HG03439 (cell line): ENCODE measurements at regions not wholly inside any gene's neighbourhood (a gene's known extent, or its start where the extent isn't known, plus 50 kb on each side); places are given as distances from the start of the nearest gene placed in this dataset.

Experiments used
- ATAC-seq: cut with Tn5 transposase; IDR thresholded peaks from one replicate; pipeline ENCODE4 v1.9.1; 2021; ENCODE audit warnings: mild to moderate bottlenecking, moderate library complexity; ENCODE audit not compliant: unreplicated experiment

DNA sequence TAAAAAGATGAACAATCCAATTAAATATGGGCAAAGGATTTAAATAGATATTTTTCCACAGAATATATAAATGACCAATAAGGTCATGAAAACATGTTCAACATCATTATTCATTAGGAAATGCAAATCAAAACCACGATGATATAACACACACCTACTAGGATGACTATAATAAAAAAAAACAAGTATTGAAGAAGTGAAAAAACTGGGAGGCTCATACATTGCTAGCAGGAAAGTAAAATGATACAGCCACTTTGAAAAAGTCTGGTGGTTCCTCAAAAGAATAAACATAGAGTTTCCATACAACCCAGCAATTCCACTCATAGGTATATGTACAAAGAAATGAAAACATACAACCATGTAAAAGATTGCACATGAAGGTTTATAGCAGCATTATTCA is 75.7 kb upstream of the RAB4A start:
- ATAC-seq = no peak

DNA sequence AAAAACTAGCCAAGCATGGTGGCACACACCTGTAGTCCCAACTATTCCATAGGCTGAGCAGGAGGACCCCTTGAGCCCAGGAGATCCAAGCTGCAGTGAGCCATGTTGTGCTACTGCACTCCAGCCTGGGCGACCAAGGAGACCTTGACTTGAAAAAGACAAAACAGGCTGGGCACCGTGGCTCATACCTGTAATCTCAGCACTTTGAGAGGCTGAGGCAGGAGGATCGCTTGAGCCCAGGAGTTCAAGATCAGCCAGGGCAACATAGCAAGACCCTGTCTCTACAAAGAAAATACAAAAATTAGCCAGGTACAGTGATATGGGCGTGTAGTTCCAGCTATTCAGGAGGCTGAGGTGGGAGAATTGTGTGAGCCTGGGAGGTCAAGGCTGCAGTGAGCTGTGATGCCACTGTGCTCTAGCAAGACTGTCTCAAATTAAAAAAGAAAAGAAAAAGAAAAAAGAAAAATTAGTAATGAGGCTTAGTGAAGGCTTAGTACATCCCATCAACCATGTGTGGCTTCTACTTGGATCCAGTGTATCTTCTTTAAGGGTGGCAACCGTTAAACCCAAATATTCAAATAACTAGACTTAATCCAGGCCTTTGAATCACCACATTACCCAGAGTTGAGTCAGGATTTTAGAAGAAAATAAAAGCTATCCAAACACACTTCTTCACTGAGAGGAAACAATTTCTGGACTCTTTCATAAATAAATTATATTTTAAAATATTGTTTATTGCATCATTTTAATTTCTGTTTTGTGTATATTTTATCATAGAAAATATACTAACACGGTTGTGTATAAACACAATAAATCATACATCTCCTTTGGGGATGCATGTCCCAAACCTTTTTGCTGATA is 74.3 kb upstream of the RAB4A start:
- no peak for ATAC-seq

DNA sequence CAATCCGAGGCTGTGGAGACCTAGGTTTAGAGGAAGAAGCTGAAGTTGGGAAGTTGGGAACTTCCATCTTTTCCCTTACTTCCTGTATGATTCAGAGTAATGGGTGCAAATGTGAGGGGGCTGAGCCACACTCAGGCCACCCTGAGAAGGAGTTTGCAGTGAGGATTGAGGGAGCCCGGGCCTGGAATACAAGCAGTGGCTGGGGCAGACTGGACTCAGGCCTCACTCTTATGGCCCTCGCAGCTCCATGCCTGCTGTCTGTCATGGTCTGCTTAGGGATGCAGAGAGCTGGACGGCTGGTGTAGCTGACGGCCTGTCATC is 73.7 kb upstream of the RAB4A start:
- no peak for ATAC-seq

DNA sequence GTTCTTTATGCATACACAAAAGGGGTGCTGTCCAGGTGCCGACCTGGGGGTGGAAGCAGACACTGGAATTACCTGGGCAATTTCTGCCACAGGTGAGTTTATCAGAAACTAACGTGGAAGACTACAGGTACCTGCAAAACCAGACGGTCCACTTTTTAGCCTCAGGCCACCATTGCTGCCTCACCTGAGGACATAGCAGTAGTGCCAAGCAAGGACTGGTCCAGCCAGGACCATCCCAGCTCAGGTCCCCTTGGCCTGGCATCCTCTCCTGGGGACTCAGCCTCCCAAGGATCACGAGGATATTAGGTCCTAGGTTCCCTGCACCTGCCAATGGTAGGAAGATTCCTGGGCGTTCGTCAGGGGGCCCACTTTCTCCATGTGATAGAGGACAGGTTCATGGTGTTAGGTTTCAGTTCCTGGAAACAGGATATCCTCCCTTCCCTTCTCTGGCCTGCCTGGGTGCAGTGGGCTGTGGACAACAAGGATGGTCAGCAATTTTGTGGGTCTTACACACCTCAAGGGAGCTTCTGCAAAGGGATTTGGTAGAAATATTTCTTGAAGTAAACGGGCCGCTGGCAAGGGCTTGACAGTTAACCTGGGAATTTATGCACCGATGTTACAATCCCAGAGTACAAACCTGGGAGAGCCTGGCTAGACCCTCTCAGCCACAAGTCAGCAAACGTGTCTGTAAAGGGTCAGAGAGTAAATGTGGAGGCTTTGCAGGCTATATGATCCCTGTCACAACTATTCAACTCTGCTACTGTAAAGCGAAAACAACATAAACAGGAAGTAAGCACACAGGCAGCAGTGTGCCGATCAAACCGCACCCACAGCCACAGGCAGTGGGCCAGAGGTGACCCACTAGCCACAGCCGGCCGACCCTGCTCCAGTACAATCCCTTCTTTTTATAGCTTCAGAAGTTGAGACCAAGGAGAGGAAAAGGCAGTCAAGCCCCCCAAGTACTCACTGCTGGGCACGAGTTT is 71.4 kb upstream of the RAB4A start:
- ATAC-seq = no peak

DNA sequence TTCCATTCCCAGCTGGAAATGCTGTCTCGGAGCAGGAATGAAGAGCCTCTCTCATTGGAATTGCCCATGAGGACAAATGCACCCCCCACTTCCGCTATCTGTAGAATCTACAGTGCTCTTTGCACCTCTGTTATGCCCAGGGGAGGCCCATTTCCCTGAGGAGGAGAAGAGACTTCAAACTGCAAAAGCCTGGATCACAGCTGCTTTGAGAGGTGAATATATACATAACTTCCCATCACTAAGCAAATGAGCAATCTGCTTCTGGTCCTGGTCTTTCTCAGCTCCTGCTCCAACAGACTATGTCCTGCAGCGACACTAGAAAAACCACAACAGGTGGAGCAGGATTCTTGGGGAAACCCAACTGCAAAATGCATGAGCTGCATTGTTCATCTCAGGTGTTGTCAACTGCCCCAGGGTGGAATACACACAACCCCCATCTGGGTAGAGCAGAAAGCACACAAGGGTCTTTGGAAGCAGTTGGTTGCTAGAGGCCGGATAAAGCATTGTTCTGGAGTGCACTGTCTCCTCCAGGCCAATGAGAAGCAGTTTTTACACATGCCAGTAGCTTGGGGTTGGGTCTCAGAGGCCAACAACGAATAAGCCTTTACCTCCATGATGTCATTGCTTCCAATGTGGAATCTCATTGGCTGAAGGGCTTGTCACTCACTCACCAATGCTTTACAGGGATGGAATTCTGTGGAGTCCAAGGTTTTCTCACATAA is 67.7 kb upstream of the RAB4A start:
- no peak for ATAC-seq

DNA sequence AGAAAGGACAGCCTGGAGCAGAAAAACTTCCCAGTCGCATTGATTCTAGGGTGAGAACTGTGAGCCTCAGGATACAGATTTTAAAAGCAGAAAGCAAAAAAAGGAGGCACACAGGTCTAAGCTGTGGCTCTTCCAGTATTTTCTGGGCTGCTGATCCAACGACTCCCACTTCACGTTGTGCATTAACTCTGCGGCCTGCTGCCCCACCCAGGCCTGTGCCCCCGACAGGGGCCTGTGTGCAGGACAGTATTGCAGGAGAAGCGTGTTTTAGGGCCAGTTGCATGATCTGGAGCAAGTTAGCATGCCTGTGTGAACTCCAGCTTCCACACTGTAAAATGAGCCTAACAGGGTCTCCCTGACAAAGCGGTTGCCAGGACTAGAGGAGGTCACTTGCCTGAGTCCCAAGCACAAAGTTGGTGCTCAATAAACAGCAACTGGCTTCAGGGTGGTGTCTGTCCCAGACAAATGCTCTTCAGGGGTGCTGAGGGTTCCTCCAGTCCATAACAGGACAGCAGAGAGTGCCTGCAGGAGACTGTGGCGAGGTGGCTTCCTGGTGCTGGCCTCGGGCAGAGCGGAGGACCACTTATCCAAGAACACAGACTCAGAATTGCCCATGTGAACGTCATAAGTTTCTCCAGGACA is 66.8 kb upstream of the RAB4A start:
- ATAC-seq = no peak

DNA sequence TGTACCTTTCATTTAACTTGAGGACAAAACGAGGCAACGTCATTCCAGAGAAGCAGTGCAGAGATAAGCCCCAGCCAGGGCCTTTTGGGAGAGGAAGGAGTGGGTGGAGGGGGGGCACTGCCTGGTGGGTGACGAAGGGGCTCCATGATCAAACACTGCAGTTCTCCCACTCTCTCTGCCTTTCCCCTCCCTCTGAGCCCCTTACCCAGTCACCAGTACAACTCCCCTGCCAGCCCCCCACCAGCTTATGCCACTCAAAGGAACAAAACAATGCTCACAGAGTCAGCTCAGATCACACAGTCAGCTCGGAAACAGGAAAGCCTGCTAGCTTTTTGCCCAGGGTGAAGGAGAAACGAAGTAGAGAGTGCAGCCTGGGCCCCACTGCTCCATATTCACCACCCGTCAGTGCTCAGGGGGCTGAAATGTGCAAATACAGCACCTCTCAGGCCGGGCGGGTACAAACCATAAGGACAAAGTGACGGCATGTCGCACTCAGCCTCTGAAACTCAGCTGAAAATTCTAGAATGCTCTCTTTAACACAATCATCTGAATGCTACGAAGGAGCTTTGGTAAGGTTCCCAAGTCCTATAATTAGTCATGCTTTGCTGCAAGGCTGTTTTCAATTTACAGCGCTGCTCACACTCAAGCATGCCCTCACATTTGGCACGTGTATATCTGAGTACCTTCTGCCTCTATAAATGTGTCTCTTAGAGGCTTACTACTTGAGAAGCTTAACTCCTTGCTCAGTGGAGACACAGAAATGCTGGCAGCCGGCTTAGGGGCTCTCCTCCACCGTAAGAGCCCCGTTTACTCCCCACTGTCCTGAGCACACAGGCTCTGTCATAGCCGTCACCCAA is 65.8 kb upstream of the RAB4A start:
- ATAC-seq = no peak

DNA sequence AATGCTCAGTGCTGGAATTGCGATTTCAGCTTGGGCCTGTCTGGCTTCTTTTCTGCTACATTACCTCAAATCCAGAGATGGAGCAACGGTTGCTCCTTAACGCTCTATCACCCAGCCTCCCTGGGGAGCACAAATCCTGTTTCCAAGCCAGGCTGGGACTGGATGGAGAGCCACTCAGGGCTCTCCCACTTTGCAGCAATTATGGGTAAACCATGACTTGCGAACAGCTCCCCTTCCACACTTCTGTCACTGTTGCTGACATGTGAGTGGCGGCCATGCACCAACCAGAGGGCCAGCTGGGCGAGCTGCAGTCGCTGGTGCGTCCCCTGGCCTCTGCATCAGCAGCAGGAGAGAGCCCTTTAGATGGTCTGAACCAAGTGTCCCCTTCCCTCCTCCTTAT is 65.1 kb upstream of the RAB4A start:
- no peak for ATAC-seq

DNA sequence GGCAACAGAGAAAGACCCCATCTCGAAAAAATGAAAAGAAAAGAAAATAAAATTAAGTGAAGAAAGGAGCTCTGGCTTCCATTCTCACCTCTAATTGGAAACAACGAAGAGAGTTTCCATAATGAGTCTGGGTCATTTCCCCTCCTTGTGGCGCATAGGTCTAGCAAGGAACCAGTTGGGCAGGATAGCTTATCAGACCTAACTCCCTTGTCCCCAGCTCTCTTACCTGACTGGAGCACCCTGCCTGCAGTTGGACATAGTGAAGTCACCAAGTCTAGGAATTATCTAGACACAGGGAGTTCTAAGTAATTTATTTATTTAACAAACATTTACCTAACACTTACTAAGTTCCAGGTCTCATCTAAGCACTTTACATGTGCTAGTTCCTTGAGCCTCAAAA is 63.0 kb upstream of the RAB4A start:
- ATAC-seq = no peak

DNA sequence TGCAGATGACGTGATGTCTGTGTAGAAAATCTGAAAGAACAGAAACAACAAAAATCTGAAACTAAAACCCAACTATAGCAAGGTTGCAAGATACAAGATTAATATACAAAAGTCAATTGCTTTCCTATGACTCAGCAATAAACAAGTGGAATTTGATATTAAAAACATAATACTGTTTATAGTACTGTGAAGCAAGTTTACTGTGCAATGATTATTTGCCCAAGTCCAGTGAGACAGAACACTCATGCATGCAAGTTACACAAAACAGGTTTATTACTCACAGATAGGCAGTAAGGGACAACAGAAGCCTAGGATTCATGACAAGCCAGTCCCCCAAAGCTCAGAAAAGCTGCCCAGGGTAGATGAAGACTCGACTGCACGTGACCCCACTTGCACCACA is 62.4 kb upstream of the RAB4A start:
- no peak for ATAC-seq

DNA sequence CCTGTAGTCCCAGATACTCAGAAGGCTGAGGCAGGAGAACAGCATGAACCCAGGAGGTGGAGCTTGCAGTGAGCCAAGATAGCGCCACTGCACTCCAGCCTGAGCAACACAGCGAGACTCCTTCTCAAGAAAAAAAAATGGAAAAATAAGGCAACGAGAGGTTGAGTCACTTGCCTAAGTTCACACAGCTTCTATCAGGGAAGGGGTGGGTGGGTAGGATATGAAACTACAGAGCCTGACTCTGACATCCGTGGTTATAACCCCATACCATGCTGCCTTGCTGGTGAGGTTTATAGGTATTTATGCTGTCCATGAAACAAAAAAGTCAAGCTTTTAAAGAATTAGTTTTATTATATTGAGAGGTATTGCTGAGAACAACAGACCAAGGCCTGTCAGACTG is 61.5 kb upstream of the RAB4A start:
- no peak for ATAC-seq

DNA sequence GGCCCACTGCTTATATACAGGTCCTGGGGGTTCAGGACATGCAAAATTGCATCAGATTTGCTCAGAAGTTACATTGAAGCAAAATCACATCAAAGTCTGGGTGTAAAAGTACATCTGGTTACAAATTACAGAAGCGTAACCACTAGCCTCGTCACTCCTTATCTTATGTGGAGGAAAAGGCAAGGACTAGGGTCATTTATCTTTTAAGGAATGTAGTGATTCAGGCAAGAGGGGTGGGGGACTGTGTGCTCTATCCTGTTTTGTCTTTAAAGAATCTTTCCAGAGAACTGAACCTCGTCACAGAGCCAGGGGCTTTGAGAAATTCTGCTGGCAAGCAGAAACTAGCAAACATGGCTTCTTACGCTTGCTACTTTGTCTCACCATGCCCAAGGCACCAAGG is 61.1 kb upstream of the RAB4A start:
- ATAC-seq = no peak

DNA sequence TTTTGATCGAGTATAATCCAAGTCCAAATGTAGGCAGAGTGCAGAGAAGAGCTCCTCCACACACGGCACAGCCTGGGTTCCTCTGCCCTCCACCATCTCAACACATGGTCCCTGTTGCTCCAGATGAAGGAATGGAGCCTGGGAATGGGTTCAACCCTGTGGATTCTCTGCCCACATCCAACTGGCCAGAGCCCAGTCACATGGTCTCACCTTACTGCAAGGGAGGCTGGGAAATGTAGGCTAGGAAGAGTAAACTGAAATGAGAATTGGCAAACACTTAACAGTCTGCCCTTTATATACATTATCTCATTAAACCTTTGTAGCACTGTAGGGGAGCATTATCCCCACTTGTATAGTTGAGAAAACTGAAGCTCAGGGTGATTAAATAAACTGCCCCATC is 60.1 kb upstream of the RAB4A start:
- ATAC-seq = no peak

DNA sequence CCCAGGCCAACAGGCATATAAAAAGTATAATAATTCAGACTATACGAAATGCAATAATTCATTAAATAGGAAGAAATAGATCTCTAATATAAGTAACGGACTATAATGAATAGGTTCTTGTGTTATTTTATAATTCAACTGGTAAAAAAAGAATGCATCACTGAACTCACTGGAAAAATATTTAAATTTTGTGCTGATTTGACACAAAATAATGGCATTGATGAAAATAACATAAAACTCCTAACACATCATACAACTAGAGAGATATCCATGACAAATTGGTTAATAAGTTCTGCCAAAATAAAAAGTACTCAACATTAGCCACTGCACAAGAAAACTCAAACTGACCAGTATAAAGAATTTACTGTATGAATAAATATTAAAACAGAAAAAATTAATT is 57.1 kb upstream of the RAB4A start:
- no peak for ATAC-seq

DNA sequence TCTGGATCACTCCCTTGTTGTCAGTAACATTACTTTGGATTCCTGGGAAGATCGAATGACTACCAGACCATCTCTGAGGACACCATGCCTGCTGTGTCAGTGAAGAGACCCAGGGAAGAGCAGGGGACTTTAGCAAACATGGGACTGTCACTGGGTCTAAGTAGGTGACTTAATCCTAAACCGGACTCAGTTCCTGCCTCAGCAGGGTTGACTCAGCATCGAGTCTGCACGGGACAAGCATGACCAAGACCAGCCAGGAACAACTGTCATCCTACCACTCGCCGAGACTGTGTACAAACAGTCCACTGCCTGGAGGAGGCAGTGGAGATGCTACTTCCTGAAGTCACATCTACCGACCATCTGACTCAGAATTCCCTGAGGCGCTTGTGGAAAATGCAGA is 53.2 kb upstream of the RAB4A start:
- ATAC-seq = no peak

DNA sequence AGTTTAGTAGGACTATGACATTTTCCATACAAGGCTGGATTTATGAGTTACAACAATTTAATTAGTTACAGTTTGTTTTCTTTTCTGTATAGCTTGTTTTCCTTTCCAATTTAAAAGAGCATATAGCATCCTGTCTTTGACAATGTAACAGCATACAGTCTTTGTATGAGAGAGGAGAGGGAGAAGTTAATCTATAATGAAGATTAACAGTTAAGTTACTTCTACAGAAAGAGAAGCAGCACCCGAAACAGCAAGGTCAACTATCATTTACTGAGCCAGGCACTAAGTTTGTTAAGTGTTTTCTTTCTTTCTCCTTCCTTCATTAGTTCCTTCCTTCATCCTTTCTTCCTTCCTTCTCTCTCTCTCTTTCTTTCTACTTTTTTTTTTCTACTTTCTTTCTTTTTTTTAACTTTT is 52.3 kb upstream of the RAB4A start:
- ATAC-seq = no peak

DNA sequence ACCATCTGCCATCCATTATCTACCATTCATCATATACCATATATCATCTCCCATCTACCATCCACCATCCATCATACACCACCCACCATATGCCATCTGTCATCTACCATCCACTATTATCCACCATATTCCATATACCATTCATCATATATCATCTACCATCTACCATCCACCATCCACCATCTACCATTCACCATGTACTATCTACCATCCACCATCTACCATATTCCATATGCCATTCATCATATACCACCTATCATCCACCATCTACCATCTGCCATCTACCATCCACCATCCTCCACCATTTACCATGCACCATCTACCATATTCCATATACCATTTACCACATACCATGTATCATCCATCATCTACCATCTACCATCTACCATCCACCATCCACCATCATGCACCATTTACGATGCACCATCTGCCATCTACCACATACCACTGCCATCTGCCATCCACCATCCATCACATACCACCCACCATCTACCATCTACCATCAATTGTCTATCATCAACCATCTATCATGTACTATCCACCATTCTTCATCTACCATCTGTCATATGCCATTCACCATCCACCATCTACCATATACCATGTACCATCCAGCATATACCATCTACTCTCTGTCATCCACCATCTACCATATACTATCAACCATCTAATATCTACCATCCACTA is 50.6 kb upstream of the RAB4A start:
- no peak for ATAC-seq

DNA sequence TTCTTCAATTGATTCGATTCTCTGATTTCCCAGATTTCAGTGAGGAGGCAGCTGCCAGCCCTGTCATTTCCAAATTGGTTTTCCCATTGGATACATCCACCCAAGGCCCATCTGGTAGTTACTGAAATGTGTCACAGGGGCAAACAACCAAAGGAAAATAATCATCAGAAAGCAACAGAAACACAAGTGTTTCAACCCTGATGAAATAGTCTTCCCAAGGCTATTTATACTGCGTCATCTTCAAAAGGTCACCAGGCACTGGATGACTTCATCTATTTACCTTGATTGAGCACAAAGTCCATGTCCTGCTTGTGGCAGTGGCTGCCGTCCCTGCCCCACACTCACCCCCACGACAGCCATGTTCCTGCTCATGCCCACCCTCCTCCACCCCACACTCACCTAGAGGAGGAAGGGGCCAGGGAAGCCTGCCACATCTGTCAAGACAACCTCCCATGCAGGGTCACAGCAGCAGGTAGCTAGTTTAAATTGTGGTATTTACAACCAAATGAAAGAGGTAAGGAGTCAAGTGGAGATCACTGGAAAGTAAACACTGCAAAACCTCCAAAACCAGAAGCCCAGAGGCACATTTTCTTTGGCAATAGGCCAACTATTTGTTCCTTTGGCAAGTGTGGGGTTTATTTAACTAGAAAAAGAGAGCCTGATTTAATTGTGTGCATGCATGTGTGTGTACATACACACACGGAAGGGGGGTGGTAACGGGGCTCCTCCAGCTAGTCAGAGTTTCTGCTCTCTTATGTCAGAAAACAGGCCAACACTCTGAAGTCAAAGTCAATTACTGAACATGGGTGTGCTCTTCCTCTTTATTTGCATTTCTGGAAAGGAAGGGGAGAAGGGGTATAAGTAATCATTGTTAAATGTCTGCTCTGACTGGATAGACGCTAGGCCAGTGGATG is 49.5 kb upstream of the RAB4A start:
- no peak for ATAC-seq
